Psoas muscle (tissue), 7 donors: ENCODE measurements at regions not wholly inside any gene's neighbourhood (a gene's known extent, or its start where the extent isn't known, plus 50 kb on each side); places are given as distances from the start of the nearest gene placed in this dataset.

Experiments used
- ATAC-seq, 4 donors: fragments of 200-7000 bp; cut with Tn5 transposase; one replicate each; pipeline ENCODE4 v1.9.1; 2020; ENCODE audit warnings: moderate library complexity in 3 of 4, mild to moderate bottlenecking in 2 of 4
- DNase-seq, 2 donors: peaks; one replicate each; pipeline ENCODE4 v3.0.0-alpha.2; 2020
- H3K27ac ChIP-seq: fragments of 200-600 bp; one replicate; pipeline ENCODE4 v1.8.0; 2022
- H3K27me3 ChIP-seq, 3 donors: fragments of 200-600 bp in 1 of 3; one replicate each; pipeline versions ENCODE4 v1.6.1 to v1.8.0; 2013 to 2022; ENCODE audit warnings: low read length in 2 of 3, mild to moderate bottlenecking in 2 of 3, moderate library complexity in 1 of 3; ENCODE audit not compliant: insufficient read depth in 3 of 3
- H3K36me3 ChIP-seq, 2 donors: fragments of 200-600 bp in 1 of 2; one replicate each; pipeline versions ENCODE4 v1.6.1 to v1.8.0; 2013 to 2022; ENCODE audit warnings: low read depth in 1 of 2, mild to moderate bottlenecking in 1 of 2, moderate library complexity in 1 of 2; ENCODE audit not compliant: insufficient read depth in 1 of 2
- H3K4me1 ChIP-seq: fragments of 200-600 bp; one replicate; pipeline ENCODE4 v1.8.0; 2022
- H3K4me3 ChIP-seq: fragments of 200-600 bp; one replicate; pipeline ENCODE4 v1.8.0; 2022; ENCODE audit warnings: mild to moderate bottlenecking
- H3K9me3 ChIP-seq: fragments of 200-600 bp; one replicate; pipeline ENCODE4 v1.8.0; 2022
- WGBS, 3 donors: extraction: QIAGEN DNeasy Blood & Tissue Kit; methylation state at CpG; one replicate each; pipeline versions ENCODE4 v1.1.6 to v1.1.7; 2013; 5-methylcytosine and 5-hydroxymethylcytosine counted together
- intact Hi-C, 2 donors: fragments of 100-400 bp; cut with DNase I; formaldehyde crosslinking; loops; one replicate each; pipeline versions ENCODE4 v1.11.0 to v1.14.2; 2022
- TF ChIP-seq, protein P1 (sequence below): fragments of 200-600 bp; IDR thresholded peaks from one replicate; pipeline ENCODE4 v1.8.0; 2022; ENCODE audit warnings: antibody characterized with exemption
- donor health status: healthy with polysubstance abuse.
- donor health status: DM: no; HTN: no; CAD: no; lungs with moderate emphysema.
- donor health status: Bipolar disorder and iron deficiency.
- donor health status: healthy.
- donor health status: DM: yes; HTN: yes; CAD: no.
- donor health status: DM: no; HTN: no; CAD: no.
- donor health status: DM: yes; HTN: yes; CAD: no.

DNA sequence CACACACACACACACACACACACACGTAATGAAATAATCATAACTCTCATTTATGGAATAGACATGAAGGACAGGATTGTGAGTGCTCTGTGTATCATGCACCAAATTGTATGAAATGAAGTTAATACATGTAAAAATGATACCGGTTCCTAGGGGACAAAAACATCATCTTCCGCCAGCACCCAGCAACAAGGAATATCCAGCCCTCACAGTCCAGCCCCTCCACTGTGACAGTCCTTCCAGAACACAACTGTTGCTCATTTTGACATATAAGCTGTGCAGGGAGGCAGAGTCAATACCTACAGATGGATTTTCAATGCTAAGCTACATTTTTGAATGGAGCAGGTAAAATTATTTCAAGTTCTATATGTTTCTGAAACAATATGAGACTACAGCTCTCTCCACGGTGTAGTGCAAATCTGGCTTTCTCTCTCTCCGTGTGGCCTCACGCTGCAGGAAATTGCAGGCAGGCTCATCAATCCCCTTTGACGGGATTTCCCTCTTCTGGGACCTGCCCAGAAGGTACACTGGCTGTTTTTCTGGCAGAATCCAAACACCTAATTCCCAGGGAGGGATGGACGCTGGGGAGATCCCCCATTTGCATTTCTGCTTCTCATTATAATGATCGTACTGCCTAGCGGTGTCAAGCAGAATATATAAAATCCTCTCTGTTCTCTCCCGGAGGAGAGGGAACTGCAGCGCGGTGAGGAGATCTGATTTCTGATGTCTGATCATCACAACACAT is 494.0 kb downstream of the LIG4 start:
- 34 to 38% (median 35%) methylated on average over 13 of the region's 13 CpGs for WGBS, 3 donors
- no peaks in the 10 kb centered on the region for H3K27me3 ChIP-seq
- no peaks in the 10 kb centered on the region for H3K9me3 ChIP-seq
- no peak overlapping the region for H3K27ac ChIP-seq
- no peaks in the 10 kb centered on the region for H3K36me3 ChIP-seq
- no peaks in the 10 kb centered on the region for H3K4me1 ChIP-seq
- TF ChIP-seq, protein P1, sequence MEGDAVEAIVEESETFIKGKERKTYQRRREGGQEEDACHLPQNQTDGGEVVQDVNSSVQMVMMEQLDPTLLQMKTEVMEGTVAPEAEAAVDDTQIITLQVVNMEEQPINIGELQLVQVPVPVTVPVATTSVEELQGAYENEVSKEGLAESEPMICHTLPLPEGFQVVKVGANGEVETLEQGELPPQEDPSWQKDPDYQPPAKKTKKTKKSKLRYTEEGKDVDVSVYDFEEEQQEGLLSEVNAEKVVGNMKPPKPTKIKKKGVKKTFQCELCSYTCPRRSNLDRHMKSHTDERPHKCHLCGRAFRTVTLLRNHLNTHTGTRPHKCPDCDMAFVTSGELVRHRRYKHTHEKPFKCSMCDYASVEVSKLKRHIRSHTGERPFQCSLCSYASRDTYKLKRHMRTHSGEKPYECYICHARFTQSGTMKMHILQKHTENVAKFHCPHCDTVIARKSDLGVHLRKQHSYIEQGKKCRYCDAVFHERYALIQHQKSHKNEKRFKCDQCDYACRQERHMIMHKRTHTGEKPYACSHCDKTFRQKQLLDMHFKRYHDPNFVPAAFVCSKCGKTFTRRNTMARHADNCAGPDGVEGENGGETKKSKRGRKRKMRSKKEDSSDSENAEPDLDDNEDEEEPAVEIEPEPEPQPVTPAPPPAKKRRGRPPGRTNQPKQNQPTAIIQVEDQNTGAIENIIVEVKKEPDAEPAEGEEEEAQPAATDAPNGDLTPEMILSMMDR, result no peak
- no peak for DNase-seq
- intact Hi-C loops, result no loop called here
- ATAC-seq, result no peak
- H3K4me3 ChIP-seq, result no peak overlapping the region

DNA sequence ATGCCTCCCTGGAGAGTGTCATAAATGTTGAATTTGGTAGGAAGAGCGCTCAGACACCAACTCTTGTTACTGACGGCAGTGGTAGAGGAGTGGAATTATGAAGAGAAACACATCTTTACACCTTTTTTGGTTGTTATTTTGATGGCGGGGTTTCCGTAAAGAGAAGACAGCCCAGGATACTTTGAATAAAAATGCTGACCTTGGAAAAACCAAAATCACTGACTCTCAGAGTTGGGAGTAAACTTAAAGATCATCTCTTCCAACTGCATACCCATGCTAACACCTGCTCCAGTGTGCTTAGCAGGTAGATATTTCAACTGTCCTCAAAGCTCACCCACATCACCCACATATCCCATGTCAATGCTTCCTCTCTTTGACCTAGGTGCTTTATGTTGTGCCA is 498.6 kb downstream of the LIG4 start:
- Histone ChIP-seq H3K9me3 (no peaks in the 10 kb centered on the region), H3K4me3 (no peak overlapping the region), H3K36me3 (no peaks in the 10 kb centered on the region), H3K4me1 (no peaks in the 10 kb centered on the region), H3K27me3 (no peaks in the 10 kb centered on the region), H3K27ac (no peak overlapping the region)
- intact Hi-C loops, result no loop called here
- ATAC-seq, result no peak
- DNase-seq, result no peak
- TF ChIP-seq, protein P1, result no peak
- WGBS, 3 donors, result 82 to 87% (median 86%) methylated on average over 4 of the region's 4 CpGs

DNA sequence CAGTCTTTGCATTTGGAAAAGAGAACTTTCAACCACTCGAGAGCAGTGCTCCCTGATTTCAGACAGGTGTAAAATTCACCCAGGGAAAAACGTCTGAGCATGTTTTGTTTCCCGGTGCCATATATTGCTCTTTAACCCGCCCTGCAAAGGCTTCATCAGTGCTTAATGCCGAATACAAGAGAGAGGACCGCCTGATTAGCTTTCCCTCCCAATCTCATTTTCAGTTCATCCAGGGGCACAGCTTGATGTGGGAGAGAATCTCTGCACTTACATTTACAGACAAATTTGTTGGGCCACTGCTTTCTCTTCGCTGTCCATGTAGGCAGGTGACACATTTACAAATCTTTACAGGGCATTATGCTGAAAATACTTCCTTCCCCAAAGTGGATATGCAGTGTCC is 499.1 kb downstream of the LIG4 start:
- ATAC-seq (no peak), DNase-seq (no peak)
- Histone ChIP-seq H3K36me3 (no peaks in the 10 kb centered on the region), H3K9me3 (no peaks in the 10 kb centered on the region), H3K4me1 (no peaks in the 10 kb centered on the region), H3K27ac (no peak overlapping the region), H3K27me3 (no peaks in the 10 kb centered on the region), H3K4me3 (no peak overlapping the region)
- TF ChIP-seq, protein P1, result no peak
- intact Hi-C loops, result no loop called here
- 69 to 75% (median 71%) methylated on average over 7 of the region's 7 CpGs for WGBS, 3 donors

DNA sequence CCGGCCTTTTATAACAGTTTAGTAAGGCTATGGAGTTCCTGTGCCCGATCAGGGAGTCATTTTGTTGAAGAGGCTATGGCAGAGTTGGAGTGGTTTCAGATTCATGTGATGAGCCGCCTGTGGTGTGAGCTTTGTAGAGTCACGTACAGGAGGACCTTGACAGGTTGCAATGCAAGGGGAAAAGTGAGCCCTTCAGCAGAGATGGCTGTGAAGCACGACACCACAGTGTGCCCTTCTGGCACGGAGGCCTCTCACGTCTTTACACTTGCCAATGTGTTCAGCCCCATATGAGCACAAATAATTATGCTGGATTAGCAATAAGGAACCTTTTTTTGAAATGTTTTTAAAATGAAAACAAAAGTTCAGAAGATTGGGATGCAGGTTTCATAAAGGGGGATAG is 499.8 kb downstream of the LIG4 start:
- Histone ChIP-seq H3K36me3 (no peaks in the 10 kb centered on the region), H3K27me3 (no peaks in the 10 kb centered on the region), H3K4me1 (no peaks in the 10 kb centered on the region), H3K27ac (no peak overlapping the region), H3K9me3 (no peaks in the 10 kb centered on the region), H3K4me3 (no peak overlapping the region)
- DNase-seq (no peak), ATAC-seq (no peak)
- TF ChIP-seq, protein P1, result no peak
- 79 to 87% (median 87%) methylated on average over 7 of the region's 7 CpGs for WGBS, 3 donors
- intact Hi-C loops, result no loop called here

DNA sequence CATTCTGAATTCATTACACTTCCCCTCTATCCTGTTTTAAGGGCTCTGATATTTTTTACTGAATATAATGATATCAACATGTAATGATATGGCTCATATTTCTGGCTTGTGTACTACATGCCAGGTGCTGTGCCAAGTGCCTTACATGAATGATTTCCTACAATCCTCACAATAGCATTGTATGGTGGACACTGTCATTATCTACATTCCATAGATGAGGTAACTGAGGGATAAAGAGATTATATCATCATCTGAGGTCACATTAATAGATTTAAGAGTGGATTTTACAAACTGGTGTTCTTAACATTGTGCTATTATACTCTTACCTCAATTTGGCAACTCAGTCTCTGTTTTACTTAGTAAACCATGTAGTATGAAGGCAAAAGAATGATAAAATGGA is 502.0 kb downstream of the LIG4 start:
- TF ChIP-seq, protein P1, result no peak
- Histone ChIP-seq H3K27ac (no peak overlapping the region), H3K36me3 (no peaks in the 10 kb centered on the region), H3K9me3 (no peaks in the 10 kb centered on the region), H3K4me3 (no peak overlapping the region), H3K27me3 (no peaks in the 10 kb centered on the region), H3K4me1 (no peaks in the 10 kb centered on the region)
- no peak for DNase-seq
- intact Hi-C loops, result no loop called here
- ATAC-seq, result no peak
